H9 (cell line): ENCODE measurements at regions not wholly inside any gene's neighbourhood (a gene's known extent, or its start where the extent isn't known, plus 50 kb on each side); places are given as distances from the start of the nearest gene placed in this dataset.

ENCODE experiments used
- DNase-seq: peaks from one replicate; pipeline ENCODE4 v3.0.0-alpha.2; 2017
- H2AFZ ChIP-seq: one replicate; pipeline ENCODE4 v1.6.1; 2013; ENCODE audit warnings: mild to moderate bottlenecking, low read length, control low read depth, moderate library complexity
- H2AK5ac ChIP-seq: 2 replicates; pipeline ENCODE4 v1.6.1; 2013; ENCODE audit warnings: low read length, control low read depth, mixed read lengths; ENCODE audit not compliant: insufficient read length
- H2BK120ac ChIP-seq: one replicate; pipeline ENCODE4 v1.6.1; 2013; ENCODE audit warnings: low read depth, mild to moderate bottlenecking, low read length, control low read depth, inconsistent platforms; ENCODE audit not compliant: poor library complexity, severe bottlenecking
- H2BK12ac ChIP-seq: 2 replicates; pipeline ENCODE4 v1.6.1; 2013; ENCODE audit warnings: low read length, control low read depth, mixed read lengths, low read depth; ENCODE audit not compliant: insufficient read length
- H2BK15ac ChIP-seq: 2 replicates; pipeline ENCODE4 v1.6.1; 2013; ENCODE audit warnings: low read depth, low read length, control low read depth
- H2BK20ac ChIP-seq: one replicate; pipeline ENCODE4 v1.6.1; 2013; ENCODE audit warnings: low read depth, mild to moderate bottlenecking, low read length, control low read depth, inconsistent platforms; ENCODE audit not compliant: poor library complexity, severe bottlenecking
- H2BK5ac ChIP-seq: 2 replicates; pipeline ENCODE4 v1.6.1; 2013; ENCODE audit warnings: low read length, control low read depth, mixed read lengths; ENCODE audit not compliant: insufficient read length
- H3K14ac ChIP-seq: 2 replicates; pipeline ENCODE4 v1.6.1; 2013; ENCODE audit warnings: low read length, control low read depth; ENCODE audit not compliant: insufficient read depth
- H3K18ac ChIP-seq: 2 replicates; pipeline ENCODE4 v1.6.1; 2013; ENCODE audit warnings: low read depth, mild to moderate bottlenecking, mixed read lengths, low read length, control low read depth; ENCODE audit not compliant: insufficient read length
- H3K23ac ChIP-seq: 2 replicates; pipeline ENCODE4 v1.6.1; 2013; ENCODE audit warnings: low read length, control low read depth, mixed read lengths, low read depth; ENCODE audit not compliant: insufficient read length
- H3K23me2 ChIP-seq: 2 replicates; pipeline ENCODE4 v1.6.1; 2013; ENCODE audit warnings: low read depth, mild to moderate bottlenecking, mixed read lengths, low read length, control low read depth; ENCODE audit not compliant: insufficient read length, poor library complexity, severe bottlenecking
- H3K27ac ChIP-seq: 2 replicates; pipeline ENCODE4 v1.5.1; 2013; ENCODE audit warnings: low read length, control low read depth, mixed read lengths, low read depth; ENCODE audit not compliant: insufficient read length
- H3K27me3 ChIP-seq: 2 replicates; pipeline ENCODE4 v1.6.1; 2013; ENCODE audit warnings: low read length, control low read depth, inconsistent platforms; ENCODE audit not compliant: insufficient read depth
- H3K4ac ChIP-seq: 2 replicates; pipeline ENCODE4 v1.6.1; 2013; ENCODE audit warnings: low read depth, mild to moderate bottlenecking, control low read depth, inconsistent platforms, low read length, moderate library complexity
- H3K4me1 ChIP-seq: 2 replicates; pipeline ENCODE4 v1.6.1; 2013; ENCODE audit warnings: low read length, control low read depth, inconsistent platforms; ENCODE audit not compliant: insufficient read depth
- H3K4me2 ChIP-seq: 2 replicates; pipeline ENCODE4 v1.6.1; 2013; ENCODE audit warnings: low read length, control low read depth, mixed read lengths; ENCODE audit not compliant: insufficient read length, insufficient read depth
- H3K56ac ChIP-seq: 2 replicates; pipeline ENCODE4 v1.6.1; 2013; ENCODE audit warnings: low read depth, mild to moderate bottlenecking, mixed read lengths, low read length, control low read depth; ENCODE audit not compliant: insufficient read length
- H3K79me1 ChIP-seq: 2 replicates; pipeline ENCODE4 v1.6.1; 2013; ENCODE audit warnings: low read depth, mild to moderate bottlenecking, moderate library complexity, low read length, control low read depth, inconsistent platforms; ENCODE audit not compliant: insufficient read depth, poor library complexity, severe bottlenecking
- H3K79me2 ChIP-seq: 2 replicates; pipeline ENCODE4 v1.6.1; 2013; ENCODE audit warnings: low read length, control low read depth, inconsistent platforms; ENCODE audit not compliant: insufficient read depth
- H3K9ac ChIP-seq: 2 replicates; pipeline ENCODE4 v1.6.1; 2013; ENCODE audit warnings: low read length, control low read depth, mixed read lengths; ENCODE audit not compliant: insufficient read length; ENCODE audit errors: extremely low read depth
- H3K9me3 ChIP-seq: one replicate; pipeline ENCODE4 v1.6.1; 2013; ENCODE audit warnings: low read depth, low read length, inconsistent platforms; ENCODE audit not compliant: control insufficient read depth
- H3T11ph ChIP-seq: one replicate; pipeline ENCODE4 v1.6.1; 2013; ENCODE audit warnings: mild to moderate bottlenecking, low read length, control low read depth, inconsistent platforms
- H4K20me1 ChIP-seq: one replicate; pipeline ENCODE4 v1.6.1; 2013; ENCODE audit not compliant: control insufficient read depth, insufficient read length, insufficient read depth
- H4K5ac ChIP-seq: 2 replicates; pipeline ENCODE4 v1.6.1; 2013; ENCODE audit warnings: low read depth, mild to moderate bottlenecking, mixed read lengths, low read length, control low read depth; ENCODE audit not compliant: insufficient read length
- H4K8ac ChIP-seq: replicated peaks from 2 replicates; pipeline ENCODE4 v1.6.1; 2013; ENCODE audit warnings: low read length, control low read depth, mixed read lengths, low read depth; ENCODE audit not compliant: insufficient read length
- H4K91ac ChIP-seq: 2 replicates; pipeline ENCODE4 v1.6.1; 2013; ENCODE audit warnings: low read depth, mild to moderate bottlenecking, moderate library complexity, mixed read lengths, low read length, control low read depth; ENCODE audit not compliant: insufficient read length
- H3K27ac Mint-ChIP-seq, 3 experiments: 2 replicates in 2 of 3; 3 replicates in 1 of 3; pipeline ENCODE4 v1.8.0; 2020 to 2021; ENCODE audit warnings: mixed read lengths in 3 of 3, mild to moderate bottlenecking in 1 of 3, moderate library complexity in 1 of 3
- H3K27me3 Mint-ChIP-seq: 2 replicates; pipeline ENCODE4 v1.8.0; 2021; ENCODE audit warnings: low read depth, mild to moderate bottlenecking, moderate library complexity, mixed read lengths
- H3K36me3 Mint-ChIP-seq, 3 experiments: 2 replicates in 2 of 3; 3 replicates in 1 of 3; pipeline ENCODE4 v1.8.0; 2020 to 2021; ENCODE audit warnings: low read depth in 3 of 3, mixed read lengths in 3 of 3; ENCODE audit not compliant: insufficient read depth in 1 of 3
- H3K4me1 Mint-ChIP-seq, 2 experiments: 2 replicates each; pipeline ENCODE4 v1.8.0; 2020; ENCODE audit warnings: mixed read lengths in 2 of 2
- H3K4me3 Mint-ChIP-seq, 2 experiments: 2 replicates in 1 of 2; 3 replicates in 1 of 2; pipeline ENCODE4 v1.8.0; 2020 to 2021; ENCODE audit warnings: mild to moderate bottlenecking in 2 of 2, mixed read lengths in 2 of 2, moderate library complexity in 1 of 2
- H3K9me3 Mint-ChIP-seq, 2 experiments: 2 replicates in 1 of 2; 3 replicates in 1 of 2; pipeline ENCODE4 v1.8.0; 2020; ENCODE audit warnings: mild to moderate bottlenecking in 2 of 2, mixed read lengths in 2 of 2, moderate library complexity in 1 of 2
- WGBS: extraction: QIAGEN DNeasy Blood & Tissue Kit; methylation state at CpG from one replicate; pipeline ENCODE4 v1.1.7; 2013; ENCODE audit warnings: missing lambda C conversion rate, low lambda C conversion rate, mixed read lengths; ENCODE audit not compliant: insufficient read length; ENCODE audit errors: extremely low coverage; 5-methylcytosine and 5-hydroxymethylcytosine counted together
- TF ChIP-seq, protein P1 (sequence below): fragments of 200-600 bp; sonication (generic); conservative IDR thresholded peaks from 3 replicates; pipeline ENCODE4 v1.8.0; 2021; ENCODE audit warnings: antibody characterized with exemption, mild to moderate bottlenecking

DNA sequence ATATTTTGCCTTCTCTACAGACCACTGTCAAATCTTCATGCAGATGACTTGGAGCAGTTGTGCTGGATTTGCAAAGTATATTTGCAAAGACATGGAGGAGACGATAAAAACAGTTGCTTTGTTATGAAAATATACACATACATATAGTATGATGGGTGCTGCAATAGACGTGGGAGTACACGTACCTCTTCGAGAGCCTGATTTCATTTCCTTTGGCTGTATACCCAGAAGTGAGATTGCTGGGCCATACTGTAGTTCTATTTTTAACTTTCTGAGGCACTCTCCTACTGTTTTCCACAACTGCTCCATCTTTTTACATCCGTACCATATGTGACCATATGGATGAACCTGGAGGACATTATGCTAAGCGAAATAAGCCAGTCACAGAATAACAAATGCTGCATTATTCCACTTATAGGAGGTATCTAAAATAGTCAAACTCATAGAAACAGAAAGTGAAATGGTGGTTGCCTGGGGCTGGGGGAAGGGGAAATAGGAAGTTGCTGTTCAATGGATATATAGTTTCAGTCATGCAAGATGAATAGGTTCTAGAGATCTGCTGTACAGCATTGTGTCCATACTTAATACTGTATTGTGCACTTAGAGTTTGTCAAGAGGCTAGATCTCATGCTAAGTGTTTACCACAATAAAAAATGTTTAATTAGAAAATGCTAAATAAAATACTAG lies 223.8 kb downstream of the HAO1 start:
- H3K14ac ChIP-seq: no peak overlapping the region

More for the DNA sequence above, 223.8 kb downstream of the HAO1 start:
- H3K9me3 Mint-ChIP-seq: no peaks in the 10 kb centered on the region
- H3K4me2 ChIP-seq: no peak overlapping the region
- no peak overlapping the region for H3K18ac ChIP-seq
- no CpG with 5 or more reads among the region's 6 CpGs for WGBS
- H3K23ac ChIP-seq: no peak overlapping the region
- no peak overlapping the region for H2AK5ac ChIP-seq
- no peak overlapping the region for H3K27ac ChIP-seq
- no peak overlapping the region for H3K56ac ChIP-seq
- H3K36me3 Mint-ChIP-seq: no peaks in the 10 kb centered on the region
- no peak overlapping the region for H2BK20ac ChIP-seq
- H3K27me3 Mint-ChIP-seq: no peaks in the 10 kb centered on the region
- H3K23me2 ChIP-seq: no peaks in the 10 kb centered on the region
- no peak overlapping the region for H4K91ac ChIP-seq
- H3K4ac ChIP-seq: no peak overlapping the region
- H3K9me3 ChIP-seq: no peaks in the 10 kb centered on the region
- H2BK12ac ChIP-seq: no peak overlapping the region
- no peak overlapping the region for H3K9ac ChIP-seq
- H2AFZ ChIP-seq: no peak overlapping the region
- no peaks in the 10 kb centered on the region for H3K27me3 ChIP-seq
- H3K4me1 ChIP-seq: no peaks in the 10 kb centered on the region
- no peak overlapping the region for H4K5ac ChIP-seq
- H4K20me1 ChIP-seq: no peaks in the 10 kb centered on the region
- no peaks in the 10 kb centered on the region for H3K79me2 ChIP-seq
- DNase-seq: no peak
- no peak overlapping the region for H2BK15ac ChIP-seq
- H4K8ac ChIP-seq: no peak overlapping the region
- TF ChIP-seq, protein P1, sequence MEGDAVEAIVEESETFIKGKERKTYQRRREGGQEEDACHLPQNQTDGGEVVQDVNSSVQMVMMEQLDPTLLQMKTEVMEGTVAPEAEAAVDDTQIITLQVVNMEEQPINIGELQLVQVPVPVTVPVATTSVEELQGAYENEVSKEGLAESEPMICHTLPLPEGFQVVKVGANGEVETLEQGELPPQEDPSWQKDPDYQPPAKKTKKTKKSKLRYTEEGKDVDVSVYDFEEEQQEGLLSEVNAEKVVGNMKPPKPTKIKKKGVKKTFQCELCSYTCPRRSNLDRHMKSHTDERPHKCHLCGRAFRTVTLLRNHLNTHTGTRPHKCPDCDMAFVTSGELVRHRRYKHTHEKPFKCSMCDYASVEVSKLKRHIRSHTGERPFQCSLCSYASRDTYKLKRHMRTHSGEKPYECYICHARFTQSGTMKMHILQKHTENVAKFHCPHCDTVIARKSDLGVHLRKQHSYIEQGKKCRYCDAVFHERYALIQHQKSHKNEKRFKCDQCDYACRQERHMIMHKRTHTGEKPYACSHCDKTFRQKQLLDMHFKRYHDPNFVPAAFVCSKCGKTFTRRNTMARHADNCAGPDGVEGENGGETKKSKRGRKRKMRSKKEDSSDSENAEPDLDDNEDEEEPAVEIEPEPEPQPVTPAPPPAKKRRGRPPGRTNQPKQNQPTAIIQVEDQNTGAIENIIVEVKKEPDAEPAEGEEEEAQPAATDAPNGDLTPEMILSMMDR: no peak
- no peaks in the 10 kb centered on the region for H3K4me1 Mint-ChIP-seq
- H3T11ph ChIP-seq: no peak overlapping the region
- H3K4me3 Mint-ChIP-seq: no peak overlapping the region
- no peak overlapping the region for H2BK5ac ChIP-seq
- no peak overlapping the region for H3K27ac Mint-ChIP-seq
- H3K79me1 ChIP-seq: no peaks in the 10 kb centered on the region
- H2BK120ac ChIP-seq: no peak overlapping the region
